ENCODE measurements at regions not wholly inside any gene's neighbourhood (a gene's known extent, or its start where the extent isn't known, plus 50 kb on each side); places are given as distances from the start of the nearest gene placed in this dataset.
"Not testable (repeated sequence)": the region's sequence is repeated elsewhere in the genome, so short reads cannot be mapped to it uniquely, and the experiment has no call there.

DNA sequence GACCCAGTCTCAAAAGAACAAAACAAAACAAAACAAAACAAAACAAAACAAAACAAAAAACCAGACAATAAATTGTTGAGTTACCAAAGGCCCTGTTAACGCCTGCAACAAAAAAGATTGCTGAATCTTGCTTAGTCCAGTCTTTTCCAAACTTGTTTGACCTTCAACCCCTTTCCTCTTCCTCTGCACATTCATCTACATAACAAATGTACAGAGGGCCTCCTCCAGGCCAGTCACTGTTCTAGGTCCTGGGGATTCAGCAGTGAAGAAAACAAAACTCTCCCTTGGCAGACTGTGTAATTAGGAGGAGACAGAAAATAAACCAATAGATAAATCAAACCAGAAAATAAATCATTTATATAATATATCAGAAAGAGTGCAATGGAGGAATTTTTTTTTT is 294.0 kb upstream of the ADGRL2 start:
- TF ChIP-seq, protein P1, sequence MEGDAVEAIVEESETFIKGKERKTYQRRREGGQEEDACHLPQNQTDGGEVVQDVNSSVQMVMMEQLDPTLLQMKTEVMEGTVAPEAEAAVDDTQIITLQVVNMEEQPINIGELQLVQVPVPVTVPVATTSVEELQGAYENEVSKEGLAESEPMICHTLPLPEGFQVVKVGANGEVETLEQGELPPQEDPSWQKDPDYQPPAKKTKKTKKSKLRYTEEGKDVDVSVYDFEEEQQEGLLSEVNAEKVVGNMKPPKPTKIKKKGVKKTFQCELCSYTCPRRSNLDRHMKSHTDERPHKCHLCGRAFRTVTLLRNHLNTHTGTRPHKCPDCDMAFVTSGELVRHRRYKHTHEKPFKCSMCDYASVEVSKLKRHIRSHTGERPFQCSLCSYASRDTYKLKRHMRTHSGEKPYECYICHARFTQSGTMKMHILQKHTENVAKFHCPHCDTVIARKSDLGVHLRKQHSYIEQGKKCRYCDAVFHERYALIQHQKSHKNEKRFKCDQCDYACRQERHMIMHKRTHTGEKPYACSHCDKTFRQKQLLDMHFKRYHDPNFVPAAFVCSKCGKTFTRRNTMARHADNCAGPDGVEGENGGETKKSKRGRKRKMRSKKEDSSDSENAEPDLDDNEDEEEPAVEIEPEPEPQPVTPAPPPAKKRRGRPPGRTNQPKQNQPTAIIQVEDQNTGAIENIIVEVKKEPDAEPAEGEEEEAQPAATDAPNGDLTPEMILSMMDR (conservative IDR thresholded peaks at IDR 0.05; ENCODE audit: low read depth, low read length), result no peak
- no peak for DNase-seq (ENCODE audit: low read depth)
- no peak overlapping the region for H3K4me3 ChIP-seq (ENCODE audit: low read length)

DNA sequence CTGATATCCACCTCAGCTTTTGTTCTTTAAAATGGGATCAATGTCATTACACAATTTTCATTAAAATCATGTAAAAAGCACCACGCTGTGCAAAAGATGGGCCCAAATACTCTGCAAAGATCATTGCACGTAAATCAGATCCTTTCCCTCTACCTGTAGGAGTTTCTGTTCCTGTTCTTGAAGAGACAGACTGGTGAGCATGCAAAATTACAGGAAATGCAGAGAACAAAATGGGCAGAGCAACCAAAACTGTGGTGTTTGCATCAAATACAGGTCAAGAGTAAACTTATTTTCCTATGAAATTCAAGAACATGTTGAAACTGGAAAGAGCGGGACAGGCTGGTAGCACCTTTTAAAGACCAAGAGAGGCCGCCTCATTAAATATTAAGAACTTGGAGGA is 294.9 kb upstream of the ADGRL2 start:
- no peak for DNase-seq (ENCODE audit: low read depth)
- no peak overlapping the region for H3K4me3 ChIP-seq (ENCODE audit: low read length)
- TF ChIP-seq, protein P1 (conservative IDR thresholded peaks at IDR 0.05; ENCODE audit: low read depth, low read length), result no peak

DNA sequence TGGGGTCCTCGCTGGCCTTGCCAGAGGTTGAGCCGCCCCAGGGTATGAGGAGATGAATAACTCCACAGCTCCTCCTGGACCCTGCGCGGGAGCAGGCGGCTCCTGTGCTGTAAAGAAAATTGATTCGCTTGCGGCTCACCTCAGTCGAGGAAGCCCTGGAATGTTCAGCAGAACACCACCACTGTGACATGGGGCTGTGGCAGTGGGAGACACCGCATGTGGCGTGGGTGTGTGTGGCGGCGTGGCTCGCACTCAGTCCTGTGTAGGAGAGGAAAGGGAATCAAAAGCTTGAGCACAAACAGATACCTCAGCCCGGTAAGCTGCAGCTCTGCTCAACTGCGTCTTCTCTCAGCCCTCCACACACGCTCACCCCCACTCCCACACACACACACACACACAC is 295.9 kb upstream of the ADGRL2 start:
- H3K4me3 ChIP-seq (ENCODE audit: low read length); DNase-seq (ENCODE audit: low read depth): not testable (repeated sequence)

DNA sequence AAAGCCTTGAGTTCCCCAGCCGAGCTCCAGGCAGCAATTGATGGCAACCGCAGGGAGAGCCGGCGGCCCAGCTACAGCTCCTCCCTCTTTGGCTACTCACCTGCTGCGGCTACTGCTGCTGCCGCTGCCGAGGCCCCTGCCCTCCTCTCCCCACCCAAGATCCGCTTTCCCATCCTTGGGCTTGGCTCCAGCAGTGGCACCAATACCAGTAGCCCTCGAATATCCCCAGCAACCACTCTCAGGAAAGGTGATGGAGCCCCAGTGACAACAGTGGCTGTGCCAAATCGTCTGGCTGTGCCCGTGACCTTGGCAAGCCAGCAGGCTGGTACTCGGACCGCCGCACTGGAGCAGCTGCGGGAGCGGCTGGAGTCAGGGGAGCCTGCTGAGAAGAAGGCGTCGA is 298.0 kb upstream of the ADGRL2 start:
- DNase-seq (ENCODE audit: low read depth); H3K4me3 ChIP-seq (ENCODE audit: low read length): not testable (repeated sequence)

DNA sequence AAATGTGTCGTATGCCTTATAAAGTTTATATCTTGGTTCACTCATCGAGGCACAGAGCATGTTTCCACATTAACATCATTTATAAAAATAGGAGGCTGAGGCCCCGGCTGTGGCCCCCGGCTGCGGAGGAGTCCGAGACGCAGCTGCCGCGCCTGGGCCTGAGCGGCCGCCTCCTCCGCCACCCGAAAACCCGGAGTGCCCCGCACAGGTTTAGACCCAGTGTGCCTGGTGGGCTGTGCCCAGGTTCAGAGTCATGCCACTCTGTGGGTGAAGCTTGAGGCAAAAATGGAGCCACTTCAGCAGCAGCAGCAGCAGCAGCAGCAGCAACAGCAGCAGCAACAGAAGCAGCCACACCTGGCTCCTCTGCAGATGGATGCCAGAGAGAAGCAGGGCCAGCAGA is 299.2 kb upstream of the ADGRL2 start:
- DNase-seq (ENCODE audit: low read depth); H3K4me3 ChIP-seq (ENCODE audit: low read length): not testable (repeated sequence)

DNA sequence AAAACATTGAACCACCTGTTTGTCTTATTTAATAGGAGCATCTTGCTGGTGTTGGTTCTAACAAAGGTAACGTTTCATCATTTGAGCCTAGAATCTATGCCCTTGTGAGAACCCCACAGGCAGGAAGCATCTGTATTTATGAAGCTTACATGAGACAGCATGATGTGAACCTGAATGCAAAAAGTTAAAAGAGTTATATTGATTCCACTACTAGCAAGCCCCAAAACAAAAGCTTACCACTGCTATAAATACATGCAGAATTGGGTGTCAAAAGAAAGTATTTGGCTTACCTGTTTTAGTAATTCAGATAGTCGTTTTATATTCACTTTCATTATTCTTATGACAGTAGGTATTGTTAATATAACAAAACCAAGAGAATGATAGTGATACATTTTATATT is 301.2 kb upstream of the ADGRL2 start:
- no peak for DNase-seq (ENCODE audit: low read depth)
- TF ChIP-seq, protein P1 (conservative IDR thresholded peaks at IDR 0.05; ENCODE audit: low read depth, low read length), result no peak
- H3K4me3 ChIP-seq (ENCODE audit: low read length), result no peak overlapping the region

DNA sequence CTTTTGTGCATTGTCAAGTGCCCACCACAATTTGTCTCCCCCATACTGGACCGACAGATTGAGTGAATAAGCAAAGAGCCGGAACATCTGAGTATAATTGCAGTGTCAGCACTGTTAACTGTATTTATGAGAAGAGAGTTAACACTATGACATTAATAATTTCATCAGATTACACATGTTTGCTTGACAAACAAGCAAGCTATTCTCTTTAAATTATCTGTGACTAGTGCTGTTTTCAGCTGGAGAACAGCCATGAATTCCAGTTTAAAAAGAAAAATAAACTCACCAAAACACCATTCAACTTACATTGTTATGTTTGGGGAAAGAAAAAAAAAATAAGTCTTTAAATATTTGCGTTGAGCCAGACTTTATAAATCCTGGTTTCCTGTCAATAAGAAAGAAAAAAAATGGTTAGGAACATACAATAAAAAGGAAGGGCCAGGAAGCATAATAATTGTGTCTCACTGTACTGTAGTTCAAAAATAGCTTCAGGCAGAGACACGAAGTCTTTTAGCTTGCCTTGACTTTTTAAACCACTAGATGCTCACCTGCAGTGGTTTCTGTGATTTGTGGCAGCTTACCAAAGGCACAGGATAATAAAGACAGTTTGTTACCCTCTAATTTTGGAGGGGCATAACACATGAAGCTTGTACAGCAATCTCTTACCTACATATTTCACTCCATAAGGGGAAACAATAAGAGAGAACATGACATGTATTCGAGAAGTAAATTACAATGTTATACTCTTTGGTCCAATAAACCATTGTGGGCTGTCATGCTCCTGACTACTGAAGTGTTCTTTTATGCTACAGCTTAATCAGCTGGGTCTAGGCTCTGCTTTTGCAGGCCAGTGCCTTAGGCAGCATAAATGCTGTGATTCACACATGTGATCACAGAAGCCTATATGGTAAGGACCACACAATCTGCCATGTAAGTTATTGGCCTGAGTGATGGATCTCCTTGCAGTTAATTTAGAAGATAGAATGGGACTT is 302.0 kb upstream of the ADGRL2 start:
- TF ChIP-seq, protein P1 (conservative IDR thresholded peaks at IDR 0.05; ENCODE audit: low read depth, low read length), result no peak
- no peak overlapping the region for H3K4me3 ChIP-seq (ENCODE audit: low read length)
- no peak for DNase-seq (ENCODE audit: low read depth)

DNA sequence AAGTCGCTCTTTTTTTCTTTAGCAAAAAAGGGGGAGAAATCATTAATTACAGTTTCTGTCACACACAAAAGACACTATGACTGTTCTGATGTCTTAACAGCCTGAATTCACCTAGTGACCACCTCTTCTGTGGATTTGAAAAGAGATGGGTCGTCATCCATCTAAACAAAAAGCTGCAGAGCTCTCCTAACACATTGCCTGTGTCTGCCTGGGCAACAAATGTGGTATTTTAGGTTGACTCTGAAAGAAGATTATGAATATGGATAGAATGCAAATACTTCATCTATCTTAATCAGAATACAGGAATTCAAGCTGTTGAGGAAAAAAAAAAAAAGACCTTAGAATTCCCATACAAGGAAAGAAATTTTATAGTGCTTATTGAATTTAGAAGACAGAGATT is 304.4 kb upstream of the ADGRL2 start:
- no peak overlapping the region for H3K4me3 ChIP-seq (ENCODE audit: low read length)
- TF ChIP-seq, protein P1 (conservative IDR thresholded peaks at IDR 0.05; ENCODE audit: low read depth, low read length), result no peak

More for the DNA sequence above, 304.4 kb upstream of the ADGRL2 start:
- no peak for DNase-seq (ENCODE audit: low read depth)
